ENCODE measurements at regions not wholly inside any gene's neighbourhood (a gene's known extent, or its start where the extent isn't known, plus 50 kb on each side); places are given as distances from the start of the nearest gene placed in this dataset.

- no peak for DNase-seq
Measured at GRCh38 chr10:35705671-35706070, 63.6 kb upstream of the FZD8 start.

GRCh38 chr10:35705051-35705450 lies 63.0 kb upstream of the FZD8 start:
- no peak for DNase-seq

DNA sequence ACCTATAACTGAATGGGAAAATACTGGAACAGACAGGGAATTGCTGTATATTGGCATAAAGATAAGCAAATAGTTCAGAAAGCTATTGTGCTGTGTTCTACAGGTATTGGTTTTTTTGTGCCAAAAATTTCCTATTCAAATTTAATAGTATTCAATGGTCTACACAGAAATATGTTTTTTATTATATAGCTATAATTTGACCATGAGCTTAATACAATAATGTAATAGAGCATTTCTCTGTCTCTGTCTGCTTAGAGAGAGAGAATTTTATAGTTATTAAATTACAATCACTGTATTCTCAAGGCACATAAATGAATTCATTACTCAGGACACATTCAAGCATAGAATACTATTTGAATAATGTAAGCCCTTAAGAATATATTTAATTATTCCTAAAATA lies 62.3 kb upstream of the FZD8 start:
- DNase-seq, result no peak

DNA sequence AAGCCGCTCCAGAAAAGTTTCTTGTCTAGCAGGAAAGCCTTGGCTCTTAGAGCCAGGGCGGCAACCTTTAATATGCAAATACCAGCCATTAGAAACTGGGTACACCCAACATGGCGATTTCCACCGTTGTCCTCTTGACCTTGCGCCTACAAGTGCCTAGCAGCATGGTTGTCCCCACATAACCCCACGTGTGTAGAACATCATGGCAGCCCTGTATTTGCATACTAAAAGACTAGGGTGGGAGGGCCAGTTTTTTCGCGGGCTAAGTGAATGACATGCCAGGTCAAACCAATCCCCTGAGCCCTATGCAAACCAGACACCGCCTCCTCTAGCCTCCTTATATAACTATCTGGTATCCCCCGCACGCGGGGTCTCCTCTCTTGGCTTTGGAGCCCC lies 58.4 kb upstream of the FZD8 start:
- DNase-seq, result no peak

GRCh38 chr10:35699848-35700486 lies 57.9 kb upstream of the FZD8 start:
- no peak for DNase-seq

- no peak for DNase-seq
Measured at GRCh38 chr10:35696392-35697287, 54.5 kb upstream of the FZD8 start.

GRCh38 chr10:35693800-35694199 lies 51.7 kb upstream of the FZD8 start:
- no peak for DNase-seq

All from CD4-positive, alpha-beta T cell treated with Interleukin-4 for 4 hours (primary cell).